Naive B cell (primary cell): ENCODE measurements at regions not wholly inside any gene's neighbourhood (a gene's known extent, or its start where the extent isn't known, plus 50 kb on each side); places are given as distances from the start of the nearest gene placed in this dataset.

ENCODE experiments used
- ATAC-seq, 2 donors: fragments of 150-1000 bp; cut with Tn5 transposase; 2 replicates each; pipeline ENCODE4 v1.10.0; 2021; ENCODE audit warnings: low read depth in 2 of 2, mild to moderate bottlenecking in 2 of 2, moderate library complexity in 2 of 2
- DNase-seq: peaks from one replicate; pipeline ENCODE4 v3.0.0; 2022
- H3K27ac Mint-ChIP-seq, 6 donors: one replicate each; pipeline ENCODE4 v1.8.0; 2020 to 2022; ENCODE audit warnings: mild to moderate bottlenecking in 6 of 6, mixed read lengths in 6 of 6, moderate library complexity in 5 of 6, inconsistent platforms in 2 of 6
- H3K27me3 Mint-ChIP-seq, 3 donors: one replicate each; pipeline ENCODE4 v1.8.0; 2021 to 2022; ENCODE audit warnings: mixed read lengths in 3 of 3, mild to moderate bottlenecking in 1 of 3
- H3K36me3 Mint-ChIP-seq, 2 donors: one replicate each; pipeline ENCODE4 v1.8.0; 2020 to 2022; ENCODE audit warnings: mixed read lengths in 2 of 2, inconsistent platforms in 1 of 2, mild to moderate bottlenecking in 1 of 2
- H3K4me1 Mint-ChIP-seq, 3 donors: one replicate each; pipeline ENCODE4 v1.8.0; 2020 to 2022; ENCODE audit warnings: mixed read lengths in 3 of 3, inconsistent platforms in 1 of 3, mild to moderate bottlenecking in 1 of 3, moderate library complexity in 1 of 3
- H3K4me3 Mint-ChIP-seq, 8 donors: one replicate each; pipeline ENCODE4 v1.8.0; 2020 to 2022; ENCODE audit warnings: mild to moderate bottlenecking in 8 of 8, mixed read lengths in 8 of 8, moderate library complexity in 8 of 8, inconsistent platforms in 2 of 8
- H3K9me3 Mint-ChIP-seq, 7 donors: one replicate each; pipeline ENCODE4 v1.8.0; 2020 to 2022; ENCODE audit warnings: mixed read lengths in 7 of 7, mild to moderate bottlenecking in 5 of 7, inconsistent platforms in 2 of 7, moderate library complexity in 1 of 7

DNA sequence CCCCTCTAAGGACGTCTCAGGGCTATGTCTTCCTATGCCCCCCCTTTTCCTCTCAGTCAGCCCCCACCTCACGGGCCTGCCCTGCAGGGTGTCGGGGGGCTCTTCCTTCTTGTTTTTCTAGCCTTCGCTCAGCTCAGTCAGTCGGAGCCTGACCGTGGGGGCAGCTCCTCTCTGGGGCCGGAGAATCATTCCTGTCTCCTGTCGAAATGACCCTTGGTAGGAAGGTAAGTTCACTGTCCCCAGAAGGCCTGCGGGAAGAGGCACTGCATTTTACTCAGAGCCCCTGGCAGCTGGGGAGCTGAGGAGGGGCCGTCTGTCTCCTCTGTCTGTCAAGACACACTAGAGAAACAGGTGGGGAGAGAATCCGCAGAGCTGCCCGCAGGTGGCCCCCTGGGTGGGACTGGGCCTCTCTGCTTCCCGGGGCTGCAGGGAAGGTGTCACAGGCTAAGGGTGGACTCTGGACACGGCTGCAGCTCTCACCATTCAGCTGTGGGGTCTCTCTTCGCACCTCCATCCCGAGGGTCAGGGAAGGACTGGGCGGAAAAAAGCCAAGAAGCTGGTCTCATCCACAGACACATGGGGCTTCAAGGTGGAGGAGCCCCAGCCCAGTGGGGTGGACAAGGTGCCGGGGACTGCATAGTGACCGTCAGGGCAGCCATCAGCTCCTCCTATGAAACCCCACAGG, 112.8 kb upstream of the TNRC6C start:
- H3K4me3 Mint-ChIP-seq = peak overlapping the region in 4 of 8 donors; percentile 27 to 58 (median 41)
- no peaks in the 10 kb centered on the region for H3K9me3 Mint-ChIP-seq
- H3K36me3 Mint-ChIP-seq = no peaks in the 10 kb centered on the region
- H3K27me3 Mint-ChIP-seq = peaks cover 19 to 57% (median 38%) of the 10 kb centered on the region in 3 donors
- DNase-seq (no peak), ATAC-seq (no peak)
- peaks cover 28 to 35% (median 34%) of the 10 kb centered on the region in 3 donors for H3K4me1 Mint-ChIP-seq
- H3K27ac Mint-ChIP-seq = peak overlapping the region in 5 of 6 donors; percentile 7 to 86 (median 54)

DNA sequence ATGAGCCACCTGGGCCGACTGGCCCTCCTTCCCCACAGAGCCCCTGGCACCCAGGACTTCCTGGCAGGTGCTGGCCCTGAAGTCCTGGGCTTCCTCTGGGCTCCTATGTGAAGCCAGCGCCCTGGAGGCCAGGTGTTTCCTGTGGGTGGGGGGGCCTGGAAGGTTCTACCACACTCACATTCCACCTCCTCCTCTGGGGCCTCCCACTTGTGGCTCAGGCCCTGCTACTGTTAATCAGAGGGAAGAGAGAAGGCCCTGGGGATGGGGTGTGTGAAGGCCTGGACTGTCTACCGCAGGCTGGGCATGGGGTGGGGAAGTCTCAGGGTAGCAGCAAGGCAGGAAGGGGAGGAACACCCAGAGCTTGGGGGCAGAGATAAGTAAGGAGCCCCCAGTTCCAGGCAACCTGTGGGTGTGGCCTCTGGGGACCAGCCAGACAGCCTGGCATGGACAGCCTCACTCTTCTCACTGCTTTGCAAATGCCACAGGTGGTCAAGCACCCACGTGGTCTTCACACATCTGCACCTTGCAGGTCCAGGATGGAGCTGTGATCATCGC, 111.9 kb upstream of the TNRC6C start:
- Mint-ChIP-seq H3K27ac (peak overlapping the region; percentile 15 to 86 (median 79)), H3K4me1 (peaks cover 28 to 35% (median 34%) of the 10 kb centered on the region in 3 donors), H3K9me3 (no peaks in the 10 kb centered on the region), H3K4me3 (peak overlapping the region in 5 of 8 donors; percentile 1 to 60 (median 32)), H3K36me3 (no peaks in the 10 kb centered on the region), H3K27me3 (peaks cover 14 to 48% (median 32%) of the 10 kb centered on the region in 3 donors)
- peak; percentile 43 to 47 for ATAC-seq
- peak; percentile 64 for DNase-seq

- ATAC-seq = peak in 1 of 2 donors; percentile 27
- H3K27me3 Mint-ChIP-seq = peaks cover 13 to 39% (median 24%) of the 10 kb centered on the region in 3 donors
- peak overlapping the region in 1 of 8 donors; percentile 21 for H3K4me3 Mint-ChIP-seq
- no peak for DNase-seq
- H3K4me1 Mint-ChIP-seq = peaks cover 23 to 28% (median 26%) of the 10 kb centered on the region in 3 donors
- peak overlapping the region in 3 of 6 donors; percentile 9 to 71 (median 55) for H3K27ac Mint-ChIP-seq
- no peaks in the 10 kb centered on the region for H3K36me3 Mint-ChIP-seq
- no peaks in the 10 kb centered on the region for H3K9me3 Mint-ChIP-seq
Measured at GRCh38 chr17:77847221-77848085, 111.0 kb upstream of the TNRC6C start.

DNA sequence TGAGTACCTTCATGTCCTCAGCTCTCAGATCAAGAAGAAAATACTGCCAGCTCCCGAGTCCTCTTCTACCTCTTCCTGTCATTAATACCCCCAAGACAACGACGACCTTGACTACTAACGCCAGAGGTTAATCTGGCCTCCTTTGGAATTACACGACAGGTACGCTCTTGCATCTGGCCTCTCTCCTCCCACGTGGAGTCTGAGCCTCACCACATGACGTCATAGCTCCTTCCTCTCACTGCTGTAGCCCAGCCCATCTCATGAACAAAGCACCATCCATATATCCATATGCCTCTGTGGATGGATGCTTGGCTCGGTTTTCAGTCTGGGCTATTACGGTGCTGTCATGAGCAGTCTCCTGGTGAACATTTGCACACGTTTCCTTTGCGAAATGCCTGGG, 110.2 kb upstream of the TNRC6C start:
- Mint-ChIP-seq H3K4me3 (no peak overlapping the region), H3K36me3 (no peaks in the 10 kb centered on the region), H3K27ac (no peak overlapping the region), H3K4me1 (peaks cover 15 to 23% (median 18%) of the 10 kb centered on the region in 3 donors), H3K9me3 (no peaks in the 10 kb centered on the region), H3K27me3 (peaks cover 8 to 31% (median 18%) of the 10 kb centered on the region in 3 donors)
- DNase-seq (no peak), ATAC-seq (no peak)

DNA sequence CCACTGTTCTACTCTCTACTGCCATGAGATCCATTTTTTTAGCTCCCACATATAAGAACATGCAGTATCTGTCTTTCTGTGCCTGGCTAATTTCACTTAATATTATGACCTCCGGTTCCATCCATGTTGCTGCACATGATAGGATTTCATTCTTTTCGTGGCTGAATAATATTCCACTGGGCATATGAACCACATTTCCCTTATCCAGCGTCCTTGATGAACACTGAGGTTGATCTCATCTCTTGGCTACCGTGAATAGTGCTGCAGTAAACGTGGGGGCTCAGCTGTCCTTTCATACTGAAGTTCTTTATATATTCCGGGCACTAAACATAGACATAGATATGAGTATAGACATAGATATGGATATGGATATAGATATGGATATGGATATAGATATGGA, 109.3 kb upstream of the TNRC6C start:
- peaks cover 0 to 25% (median 18%) of the 10 kb centered on the region in 3 donors for H3K27me3 Mint-ChIP-seq
- peaks cover 6 to 17% (median 8%) of the 10 kb centered on the region in 3 donors for H3K4me1 Mint-ChIP-seq
- no peaks in the 10 kb centered on the region for H3K9me3 Mint-ChIP-seq
- DNase-seq = no peak
- no peak overlapping the region for H3K27ac Mint-ChIP-seq
- H3K36me3 Mint-ChIP-seq = no peaks in the 10 kb centered on the region
- no peak for ATAC-seq
- H3K4me3 Mint-ChIP-seq = no peak overlapping the region

DNA sequence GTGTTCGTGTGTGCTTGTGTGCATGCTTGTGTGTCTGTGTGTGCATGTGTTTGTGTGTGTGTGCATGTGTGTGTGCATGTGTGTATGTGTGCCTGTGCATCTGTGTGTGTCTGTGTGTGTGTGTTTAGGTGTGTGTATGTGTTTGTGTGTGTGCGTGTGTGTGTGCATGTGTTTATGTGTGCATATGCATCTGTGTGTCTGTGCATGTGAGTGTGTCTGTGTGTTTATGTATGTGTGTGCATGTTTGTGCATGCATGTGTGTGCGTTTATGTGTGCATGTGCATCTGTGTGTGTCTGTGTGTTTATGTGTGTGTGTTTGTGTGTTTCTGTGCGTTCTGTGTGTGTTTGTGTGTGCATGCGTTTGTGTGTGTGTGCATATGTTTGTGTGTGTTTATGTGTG, 106.6 kb upstream of the TNRC6C start:
- H3K36me3 Mint-ChIP-seq = no peaks in the 10 kb centered on the region
- ATAC-seq (no peak), DNase-seq (no peak)
- H3K9me3 Mint-ChIP-seq = no peaks in the 10 kb centered on the region
- peaks cover 10 to 23% (median 13%) of the 10 kb centered on the region in 3 donors for H3K27me3 Mint-ChIP-seq
- H3K4me1 Mint-ChIP-seq = peaks cover 8 to 19% (median 10%) of the 10 kb centered on the region in 3 donors
- H3K27ac Mint-ChIP-seq = no peak overlapping the region
- H3K4me3 Mint-ChIP-seq = no peak overlapping the region

DNA sequence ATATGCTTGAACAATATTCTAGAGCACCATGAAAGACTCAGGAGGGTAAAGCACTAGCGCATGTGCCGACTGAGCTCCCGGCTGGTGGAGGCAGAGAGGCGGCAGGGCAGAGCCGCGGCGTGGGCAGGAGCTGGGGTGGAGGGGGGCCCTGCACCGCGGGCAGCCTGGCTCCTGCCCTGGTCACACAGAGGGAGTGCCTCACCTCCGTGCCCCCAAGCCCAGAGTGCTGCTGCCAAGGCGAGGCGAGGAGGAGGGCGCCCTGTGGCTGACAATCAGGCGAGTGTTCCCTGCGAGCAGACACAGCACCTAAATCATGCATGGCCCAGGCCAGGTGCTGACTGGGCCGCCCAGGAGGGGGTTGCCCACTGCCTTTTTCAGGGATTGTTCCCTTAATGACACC, 105.8 kb upstream of the TNRC6C start:
- DNase-seq = no peak
- Mint-ChIP-seq H3K27me3 (peaks cover 16 to 24% (median 18%) of the 10 kb centered on the region in 3 donors), H3K4me3 (no peak overlapping the region), H3K27ac (no peak overlapping the region), H3K4me1 (peaks cover 9 to 24% (median 14%) of the 10 kb centered on the region in 3 donors), H3K9me3 (no peaks in the 10 kb centered on the region), H3K36me3 (no peaks in the 10 kb centered on the region)
- ATAC-seq = no peak

- DNase-seq (no peak), ATAC-seq (no peak)
- no peak overlapping the region for H3K4me3 Mint-ChIP-seq
- peaks cover 0 to 6% of the 10 kb centered on the region in 2 donors for H3K36me3 Mint-ChIP-seq
- peaks cover 0 to 5% (median 0%) of the 10 kb centered on the region in 7 donors for H3K9me3 Mint-ChIP-seq
- H3K27ac Mint-ChIP-seq = no peak overlapping the region
- peaks cover 20 to 30% (median 25%) of the 10 kb centered on the region in 3 donors for H3K27me3 Mint-ChIP-seq
- H3K4me1 Mint-ChIP-seq = peaks cover 13 to 24% (median 19%) of the 10 kb centered on the region in 3 donors
Measured at GRCh38 chr17:77853191-77853977, 105.1 kb upstream of the TNRC6C start.

DNA sequence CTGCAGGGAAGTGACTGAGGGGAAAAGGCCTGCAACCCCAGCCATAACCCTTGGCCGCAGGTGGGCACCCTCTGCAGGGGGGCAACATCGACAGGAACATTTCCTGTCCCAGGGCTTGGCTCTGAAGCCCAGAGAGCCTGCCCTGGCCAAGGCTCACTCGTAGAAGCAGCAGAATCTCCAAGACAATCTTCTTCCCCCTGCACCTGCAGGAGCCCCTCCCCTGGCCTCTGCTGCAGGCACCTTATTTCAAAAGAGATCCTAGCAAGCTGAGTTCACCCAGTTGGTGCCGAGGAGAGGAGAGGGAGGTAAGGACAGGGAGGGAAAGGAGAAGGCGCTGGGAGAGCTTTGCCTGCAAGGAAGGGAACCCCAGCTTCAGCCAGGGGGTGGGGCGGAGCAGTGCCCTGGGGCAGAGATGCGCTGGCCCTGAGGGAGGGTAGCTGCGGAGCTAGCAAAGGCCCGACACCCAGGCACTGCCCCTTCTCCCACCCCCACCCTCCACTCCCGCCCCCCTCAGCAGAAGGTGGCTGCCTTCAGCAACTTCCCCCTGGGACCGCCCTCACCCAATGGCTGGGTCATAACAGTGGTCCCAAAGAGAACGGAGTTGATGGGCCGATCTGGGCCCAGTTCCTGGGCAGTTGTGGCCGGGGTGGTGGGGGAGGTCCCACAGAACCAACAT, 104.3 kb upstream of the TNRC6C start:
- H3K27ac Mint-ChIP-seq = no peak overlapping the region
- H3K4me3 Mint-ChIP-seq = no peak overlapping the region
- peaks cover 0 to 8% (median 0%) of the 10 kb centered on the region in 7 donors for H3K9me3 Mint-ChIP-seq
- no peak for ATAC-seq
- H3K4me1 Mint-ChIP-seq = peaks cover 17 to 24% (median 24%) of the 10 kb centered on the region in 3 donors
- DNase-seq = no peak
- H3K27me3 Mint-ChIP-seq = peaks cover 26 to 39% (median 33%) of the 10 kb centered on the region in 3 donors
- peaks cover 0 to 12% of the 10 kb centered on the region in 2 donors for H3K36me3 Mint-ChIP-seq

- DNase-seq = no peak
- peak overlapping the region in 3 of 6 donors; percentile 10 to 89 (median 67) for H3K27ac Mint-ChIP-seq
- H3K27me3 Mint-ChIP-seq = peaks cover 31 to 46% (median 40%) of the 10 kb centered on the region in 3 donors
- peaks cover 17 to 24% (median 24%) of the 10 kb centered on the region in 3 donors for H3K4me1 Mint-ChIP-seq
- peak overlapping the region in 1 of 8 donors; percentile 31 for H3K4me3 Mint-ChIP-seq
- no peak for ATAC-seq
- H3K36me3 Mint-ChIP-seq = peaks cover 0 to 12% of the 10 kb centered on the region in 2 donors
- peaks cover 0 to 8% (median 0%) of the 10 kb centered on the region in 7 donors for H3K9me3 Mint-ChIP-seq
Measured at GRCh38 chr17:77854759-77855745, 103.5 kb upstream of the TNRC6C start.

- Mint-ChIP-seq H3K36me3 (peaks cover 0 to 21% of the 10 kb centered on the region in 2 donors), H3K4me3 (peak overlapping the region in 1 of 8 donors; percentile 10), H3K9me3 (peaks cover 0 to 16% (median 0%) of the 10 kb centered on the region in 7 donors), H3K4me1 (peaks cover 23 to 29% (median 24%) of the 10 kb centered on the region in 3 donors), H3K27me3 (peaks cover 45 to 58% (median 53%) of the 10 kb centered on the region in 3 donors), H3K27ac (peak overlapping the region in 1 of 6 donors; percentile 44)
- DNase-seq (no peak), ATAC-seq (peak in 1 of 2 donors; percentile 30)
Measured at GRCh38 chr17:77856551-77857305, 101.8 kb upstream of the TNRC6C start.
